B cell (primary cell): ENCODE measurements at regions not wholly inside any gene's neighbourhood (a gene's known extent, or its start where the extent isn't known, plus 50 kb on each side); places are given as distances from the start of the nearest gene placed in this dataset.
"Not testable (repeated sequence)": the region's sequence is repeated elsewhere in the genome, so short reads cannot be mapped to it uniquely, and the experiment has no call there.

ENCODE experiments used
- ATAC-seq: fragments of 200-7000 bp; cut with Tn5 transposase; one replicate; pipeline ENCODE4 v1.10.0; 2021; ENCODE audit warnings: low read depth, mild to moderate bottlenecking, moderate number of reproducible peaks, moderate library complexity
- CTCF ChIA-PET: fragments of 350-600 bp; sonication (Branson Sonifier 250); formaldehyde crosslinking; loops from one replicate; lab custom pipeline; 2021; ENCODE audit warnings: antibody characterized with exemption, inconsistent platforms; lab: Charles Lee
- POLR2A ChIA-PET: fragments of 350-600 bp; sonication (Branson Sonifier 250); formaldehyde crosslinking; loops from one replicate; lab custom pipeline; 2021; ENCODE audit warnings: antibody characterized with exemption; lab: Charles Lee
- DNase-seq: peaks from one replicate; pipeline ENCODE4 v3.0.0; 2013
- H2AFZ ChIP-seq: 2 replicates; pipeline ENCODE4 v1.6.1; 2012; ENCODE audit warnings: mild to moderate bottlenecking, low read depth, low read length; ENCODE audit not compliant: insufficient read depth, poor library complexity, severe bottlenecking
- H3K27ac ChIP-seq, 2 donors: 1 replicate in 1 of 2; 2 replicates in 1 of 2; pipeline ENCODE4 v1.5.1; 2012 to 2013; ENCODE audit warnings: low read length in 2 of 2, mild to moderate bottlenecking in 2 of 2, moderate library complexity in 1 of 2
- H3K27me3 ChIP-seq, 4 experiments: fragments of 200-600 bp in 1 of 4; sonication (generic) in 1 of 4; replicated peaks in 1 of 4; 1 replicate in 2 of 4; 2 replicates in 2 of 4; pipeline versions ENCODE4 v1.6.1 to v1.7.0; 2013 to 2016; ENCODE audit warnings: low read length in 3 of 4, mild to moderate bottlenecking in 2 of 4, mixed read lengths in 1 of 4, moderate library complexity in 1 of 4; ENCODE audit not compliant: insufficient read depth in 4 of 4, control insufficient read depth in 3 of 4; ENCODE audit errors: control extremely low read depth in 1 of 4
- H3K36me3 ChIP-seq, 2 experiments: replicated peaks in 1 of 2; 1 replicate in 1 of 2; 2 replicates in 1 of 2; pipeline versions ENCODE4 v1.6.1 to v1.7.1; 2013; ENCODE audit warnings: low read length in 1 of 2; ENCODE audit not compliant: insufficient read depth in 2 of 2, control insufficient read depth in 1 of 2; ENCODE audit errors: control extremely low read depth in 1 of 2, extremely low read depth in 1 of 2
- H3K4me1 ChIP-seq, 2 donors: fragments of 200-600 bp in 1 of 2; sonication (generic) in 1 of 2; 1 replicate in 1 of 2; 2 replicates in 1 of 2; pipeline versions ENCODE4 v1.5.1 to v1.6.1; 2013 to 2017; ENCODE audit warnings: low read length in 2 of 2; ENCODE audit not compliant: control insufficient read depth in 2 of 2, insufficient read depth in 2 of 2
- H3K4me2 ChIP-seq: replicated peaks from 2 replicates; pipeline ENCODE3; 2012; ENCODE audit warnings: mild to moderate bottlenecking, low read depth, low read length; ENCODE audit not compliant: poor library complexity, severe bottlenecking
- H3K4me3 ChIP-seq, 5 experiments: fragments of 200-600 bp in 1 of 5; sonication (generic) in 1 of 5; 1 replicate in 3 of 5; 2 replicates in 2 of 5; pipeline versions ENCODE4 v1.5.1 to v1.7.0; 2011 to 2016; ENCODE audit warnings: low read length in 4 of 5, mild to moderate bottlenecking in 4 of 5, low read depth in 2 of 5, control low read depth in 1 of 5, moderate library complexity in 1 of 5; ENCODE audit not compliant: insufficient read depth in 1 of 5; ENCODE audit errors: control extremely low read depth in 1 of 5, extremely low read depth in 1 of 5
- H3K79me2 ChIP-seq: fragments of 200-600 bp; sonication (generic); one replicate; pipeline ENCODE4 v1.6.0; 2016; ENCODE audit warnings: low read length; ENCODE audit not compliant: control insufficient read depth, insufficient read depth
- H3K9ac ChIP-seq: fragments of 200-600 bp; sonication (generic); 2 replicates; pipeline ENCODE4 v1.6.1; 2017; ENCODE audit warnings: mild to moderate bottlenecking, low read length, moderate library complexity
- H3K9me3 ChIP-seq, 3 donors: one replicate each; pipeline versions ENCODE4 v1.6.1 to v1.7.1; 2013; ENCODE audit warnings: low read length in 2 of 3; ENCODE audit not compliant: control insufficient read depth in 2 of 3, insufficient read depth in 1 of 3; ENCODE audit errors: control extremely low read depth in 1 of 3
- H4K20me1 ChIP-seq: 2 replicates; pipeline ENCODE4 v1.6.0; 2012; ENCODE audit warnings: mild to moderate bottlenecking, low read length; ENCODE audit not compliant: insufficient read depth, control insufficient read depth, poor library complexity, severe bottlenecking
- H3K27ac Mint-ChIP-seq: one replicate; pipeline ENCODE4 v1.8.0; 2021; ENCODE audit warnings: mixed read lengths
- H3K27me3 Mint-ChIP-seq: one replicate; pipeline ENCODE4 v1.8.0; 2021; ENCODE audit warnings: mixed read lengths
- H3K4me1 Mint-ChIP-seq: one replicate; pipeline ENCODE4 v1.8.0; 2021; ENCODE audit warnings: mixed read lengths
- H3K4me3 Mint-ChIP-seq: one replicate; pipeline ENCODE4 v1.8.0; 2021; ENCODE audit warnings: mixed read lengths
- H3K9me3 Mint-ChIP-seq: one replicate; pipeline ENCODE4 v1.8.0; 2022; ENCODE audit warnings: mixed read lengths; ENCODE audit not compliant: insufficient read depth
- WGBS: methylation state at CpG from one replicate; pipeline ENCODE4 v1.1.5; 2013; ENCODE audit warnings: missing lambda C conversion rate; ENCODE audit not compliant: insufficient coverage; 5-methylcytosine and 5-hydroxymethylcytosine counted together
- intact Hi-C: fragments of 100-400 bp; cut with micrococcal nuclease; formaldehyde crosslinking; loops from one replicate; pipeline ENCODE4 v1.10.0; 2022

DNA sequence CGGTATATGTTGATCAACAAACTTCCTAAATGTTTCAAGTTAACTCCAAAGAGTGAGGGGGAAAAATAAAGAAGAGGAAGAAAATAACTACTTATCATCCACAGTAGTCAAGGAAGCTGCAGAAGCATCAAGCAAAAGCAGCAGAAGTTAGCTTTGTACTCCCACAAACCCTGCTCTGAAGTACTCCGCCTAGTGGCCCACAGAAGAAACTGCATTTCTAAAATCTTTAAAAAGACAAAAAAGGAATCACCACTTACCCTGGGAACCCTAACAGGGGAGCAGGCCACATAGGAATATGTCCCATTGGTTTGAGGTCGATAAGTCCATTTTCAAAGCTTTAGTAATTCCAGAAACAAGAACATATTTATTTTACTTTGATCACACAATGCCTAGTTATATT lies 2948.3 kb upstream of the OR11H1 start:
- H3K9me3 Mint-ChIP-seq, H3K9me3 ChIP-seq: not testable (repeated sequence)
- no CpG with 5 or more reads among the region's 3 CpGs for WGBS

DNA sequence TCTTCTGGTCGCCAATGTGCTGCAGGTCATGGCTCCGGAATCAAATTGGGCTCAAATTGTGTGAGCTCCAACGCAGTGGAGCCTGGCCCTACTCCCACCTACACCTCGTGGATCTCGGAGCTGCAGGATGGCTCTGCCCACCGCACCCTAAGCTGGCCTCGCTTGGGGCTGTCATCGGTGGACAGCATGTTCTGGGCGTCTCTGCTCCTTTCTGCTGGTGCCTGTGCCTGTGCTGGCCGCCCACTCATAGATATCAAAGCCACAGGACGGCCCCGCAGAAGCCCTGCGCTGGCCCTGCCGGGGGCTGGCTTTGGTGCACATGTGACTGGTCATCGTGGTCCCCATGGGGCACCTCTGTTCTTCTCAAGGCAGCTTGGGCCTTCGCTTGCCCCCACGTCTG lies 2943.5 kb upstream of the OR11H1 start:
- H2AFZ ChIP-seq, H3K4me2 ChIP-seq, CTCF ChIA-PET, POLR2A ChIA-PET, H3K4me1 Mint-ChIP-seq, H3K9ac ChIP-seq, H3K9me3 Mint-ChIP-seq, H3K9me3 ChIP-seq, intact Hi-C loops, H3K27ac Mint-ChIP-seq, H3K27me3 ChIP-seq, H3K4me1 ChIP-seq, H3K4me3 Mint-ChIP-seq, DNase-seq, H3K4me3 ChIP-seq, H3K36me3 ChIP-seq, H3K27me3 Mint-ChIP-seq, H4K20me1 ChIP-seq, H3K79me2 ChIP-seq, H3K27ac ChIP-seq, ATAC-seq: not testable (repeated sequence)
- WGBS: 74% methylated on average over 13 of the region's 17 CpGs

More for the DNA sequence above, 2948.3 kb upstream of the OR11H1 start:
- H4K20me1 ChIP-seq, H2AFZ ChIP-seq, H3K27me3 Mint-ChIP-seq, H3K79me2 ChIP-seq, intact Hi-C loops, H3K4me1 Mint-ChIP-seq, H3K27ac ChIP-seq, H3K27ac Mint-ChIP-seq, CTCF ChIA-PET, H3K36me3 ChIP-seq, H3K4me1 ChIP-seq, H3K27me3 ChIP-seq, DNase-seq, H3K4me2 ChIP-seq, H3K9ac ChIP-seq, H3K4me3 ChIP-seq, POLR2A ChIA-PET, H3K4me3 Mint-ChIP-seq, ATAC-seq: not testable (repeated sequence)

DNA sequence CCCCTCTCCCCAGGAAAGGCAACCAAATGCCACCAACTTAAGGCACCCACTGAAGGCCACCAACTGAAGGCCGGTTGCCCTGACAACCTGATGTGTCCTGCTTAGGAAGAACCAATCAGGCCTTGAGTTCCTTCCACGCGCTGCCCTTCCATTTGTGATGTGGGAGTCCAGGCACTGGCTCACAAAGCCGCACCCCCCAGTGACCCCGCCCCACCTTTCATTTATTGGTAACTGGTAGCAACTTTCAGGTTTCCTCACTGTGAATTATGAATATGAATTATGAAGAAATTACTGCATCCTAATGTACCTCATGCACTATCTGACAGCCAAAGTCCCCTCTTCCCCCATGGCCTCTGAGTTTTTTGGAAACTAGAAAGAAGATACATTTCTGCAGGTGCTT lies 2943.1 kb upstream of the OR11H1 start:
- ATAC-seq, H3K27ac ChIP-seq, H3K27me3 Mint-ChIP-seq, H3K36me3 ChIP-seq, DNase-seq, H3K9ac ChIP-seq, H3K9me3 ChIP-seq, H3K79me2 ChIP-seq, H3K4me2 ChIP-seq, H3K9me3 Mint-ChIP-seq, H3K4me3 ChIP-seq, H3K4me3 Mint-ChIP-seq, H3K4me1 Mint-ChIP-seq, H3K27me3 ChIP-seq, H4K20me1 ChIP-seq, CTCF ChIA-PET, POLR2A ChIA-PET, intact Hi-C loops, H3K4me1 ChIP-seq, H3K27ac Mint-ChIP-seq, H2AFZ ChIP-seq: not testable (repeated sequence)
- WGBS: no CpG with 5 or more reads among the region's 5 CpGs

DNA sequence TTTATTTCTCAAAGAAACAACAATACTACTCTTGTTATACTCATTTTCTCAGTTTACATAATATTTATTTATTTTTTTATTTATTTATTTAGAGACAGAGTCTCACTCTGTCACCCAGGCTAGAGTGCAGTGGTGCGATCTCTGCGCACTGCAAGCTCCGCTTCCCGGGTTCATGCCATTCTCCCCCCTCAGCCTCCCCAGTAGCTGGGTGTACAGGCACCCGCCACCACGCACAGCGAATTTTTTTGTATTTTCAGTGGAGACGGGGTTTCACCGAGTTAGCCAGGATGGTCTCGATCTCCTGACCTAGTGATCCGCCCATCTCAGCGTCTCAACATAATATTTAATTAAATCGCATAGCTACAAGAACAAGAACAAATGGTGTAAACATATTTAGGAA lies 2932.3 kb upstream of the OR11H1 start:
- H3K9me3 Mint-ChIP-seq: peaks cover 26% of the 10 kb centered on the region
- DNase-seq, H3K27ac Mint-ChIP-seq, H3K36me3 ChIP-seq, H4K20me1 ChIP-seq, H3K79me2 ChIP-seq, H3K4me1 Mint-ChIP-seq, H3K4me2 ChIP-seq, POLR2A ChIA-PET, intact Hi-C loops, H3K9ac ChIP-seq, H3K27ac ChIP-seq, H3K9me3 ChIP-seq, H3K27me3 ChIP-seq, H2AFZ ChIP-seq, H3K4me3 Mint-ChIP-seq, ATAC-seq, H3K27me3 Mint-ChIP-seq, CTCF ChIA-PET, H3K4me1 ChIP-seq, H3K4me3 ChIP-seq: not testable (repeated sequence)
- 91% methylated on average over 9 of the region's 13 CpGs for WGBS
